IMR-90 (cell line): ENCODE measurements at regions not wholly inside any gene's neighbourhood (a gene's known extent, or its start where the extent isn't known, plus 50 kb on each side); places are given as distances from the start of the nearest gene placed in this dataset.

Source experiments
- ATAC-seq: fragments of 200-7000 bp; cut with Tn5 transposase; 2 replicates; pipeline ENCODE4 v1.9.1; 2020; ENCODE audit warnings: low read depth, mild to moderate bottlenecking, moderate library complexity
- BruUV-seq: library from RNA; stranded (reverse); fragments of 400-500 nt; replicated peaks from 2 replicates; lab custom pipeline; 2021; lab: Mats Ljungman, UMichigan
- CTCF ChIA-PET: fragments of 300-600 bp; formaldehyde crosslinking; extraction: SDS; loops from one replicate; lab custom pipeline; 2021; ENCODE audit warnings: antibody characterized with exemption; lab: Yijun Ruan, JAX
- POLR2A ChIA-PET: fragments of 300-600 bp; sonication (Branson Sonifier 250); formaldehyde crosslinking; loops from one replicate; lab custom pipeline; 2022; ENCODE audit warnings: antibody characterized with exemption; ENCODE audit not compliant: unreplicated experiment; lab: Charles Lee
- DNase-seq: peaks from one replicate; pipeline ENCODE4 v3.0.0; 2013
- H2AFZ ChIP-seq: replicated peaks from 2 replicates; pipeline ENCODE3; 2013; ENCODE audit warnings: low read length, mild to moderate bottlenecking; ENCODE audit not compliant: poor library complexity
- H2AK5ac ChIP-seq: 2 replicates; pipeline ENCODE4 v1.6.1; 2013; ENCODE audit warnings: low read depth, low read length, inconsistent platforms
- H2AK9ac ChIP-seq: replicated peaks from 2 replicates; pipeline ENCODE3; 2013; ENCODE audit warnings: mild to moderate bottlenecking, low read depth, low read length, moderate library complexity; ENCODE audit not compliant: poor library complexity
- H2BK120ac ChIP-seq: 2 replicates; pipeline ENCODE4 v1.6.1; 2013; ENCODE audit warnings: low read depth, low read length, inconsistent platforms
- H2BK15ac ChIP-seq: 3 replicates; pipeline ENCODE4 v1.6.1; 2013; ENCODE audit warnings: low read depth, low read length, inconsistent platforms
- H2BK20ac ChIP-seq: 2 replicates; pipeline ENCODE4 v1.6.1; 2013; ENCODE audit warnings: low read depth, mild to moderate bottlenecking, inconsistent platforms, low read length, moderate library complexity
- H2BK5ac ChIP-seq: 2 replicates; pipeline ENCODE4 v1.6.1; 2013; ENCODE audit warnings: mild to moderate bottlenecking, low read depth, low read length, inconsistent platforms; ENCODE audit not compliant: poor library complexity, severe bottlenecking
- H3K14ac ChIP-seq: replicated peaks from 2 replicates; pipeline ENCODE4 v1.6.1; 2013; ENCODE audit warnings: low read depth, low read length, inconsistent platforms
- H3K18ac ChIP-seq: 2 replicates; pipeline ENCODE4 v1.6.1; 2013; ENCODE audit warnings: low read depth, low read length, control low read depth
- H3K23ac ChIP-seq: 2 replicates; pipeline ENCODE4 v1.6.1; 2013; ENCODE audit warnings: low read depth, low read length, inconsistent platforms
- H3K27ac ChIP-seq: 2 replicates; pipeline ENCODE4 v1.5.1; 2013; ENCODE audit warnings: mild to moderate bottlenecking, control low read depth, low read length; ENCODE audit not compliant: insufficient read depth
- H3K27me3 ChIP-seq: 2 replicates; pipeline ENCODE4 v1.6.1; 2013; ENCODE audit warnings: low read length; ENCODE audit not compliant: control insufficient read depth, insufficient read depth
- H3K36me3 ChIP-seq: 2 replicates; pipeline ENCODE4 v1.6.1; 2013; ENCODE audit warnings: low read length, mixed read lengths; ENCODE audit not compliant: control insufficient read depth, insufficient read depth
- H3K4ac ChIP-seq: 2 replicates; pipeline ENCODE4 v1.6.1; 2013; ENCODE audit warnings: low read depth, low read length, inconsistent platforms
- H3K4me1 ChIP-seq: 2 replicates; pipeline ENCODE4 v1.6.1; 2013; ENCODE audit warnings: low read length, mixed read lengths; ENCODE audit not compliant: control insufficient read depth, insufficient read depth
- H3K4me2 ChIP-seq: 2 replicates; pipeline ENCODE4 v1.6.1; 2013; ENCODE audit warnings: low read depth, mild to moderate bottlenecking, control low read depth, low read length, moderate library complexity
- H3K4me3 ChIP-seq: 2 replicates; pipeline ENCODE4 v1.5.1; 2013; ENCODE audit warnings: low read depth, mild to moderate bottlenecking, control low read depth, low read length, moderate library complexity; ENCODE audit not compliant: insufficient read depth
- H3K56ac ChIP-seq: 2 replicates; pipeline ENCODE4 v1.6.1; 2013; ENCODE audit warnings: low read length, inconsistent platforms; ENCODE audit not compliant: insufficient read depth; ENCODE audit errors: extremely low read depth
- H3K79me1 ChIP-seq, 2 experiments: 2 replicates each; pipeline ENCODE4 v1.6.1; 2013; ENCODE audit warnings: low read length in 2 of 2, inconsistent platforms in 1 of 2, low read depth in 1 of 2
- H3K9ac ChIP-seq: 2 replicates; pipeline ENCODE4 v1.6.1; 2013; ENCODE audit warnings: low read depth, low read length, control low read depth
- H3K9me1 ChIP-seq: 2 replicates; pipeline ENCODE4 v1.6.1; 2013; ENCODE audit warnings: low read length, inconsistent platforms; ENCODE audit not compliant: insufficient read depth
- H3K9me3 ChIP-seq: 2 replicates; pipeline ENCODE4 v1.6.1; 2013; ENCODE audit warnings: low read length; ENCODE audit not compliant: control insufficient read depth, insufficient read depth
- H4K20me1 ChIP-seq: 2 replicates; pipeline ENCODE4 v1.6.1; 2013; ENCODE audit warnings: low read length, inconsistent platforms; ENCODE audit not compliant: insufficient read depth
- H4K5ac ChIP-seq: 2 replicates; pipeline ENCODE4 v1.6.1; 2013; ENCODE audit warnings: mild to moderate bottlenecking, low read depth, low read length, control low read depth
- H4K8ac ChIP-seq, 2 experiments: 2 replicates each; pipeline ENCODE4 v1.6.1; 2013; ENCODE audit warnings: low read depth in 2 of 2, low read length in 2 of 2, control low read depth in 1 of 2, inconsistent platforms in 1 of 2
- H4K91ac ChIP-seq: 2 replicates; pipeline ENCODE4 v1.6.1; 2013; ENCODE audit warnings: low read depth, low read length, inconsistent platforms; ENCODE audit not compliant: insufficient read depth
- BHLHE40 ChIP-seq: fragments of 150-350 bp; IDR thresholded peaks from 2 replicates; pipeline ENCODE4 v1.6.1; 2016; ENCODE audit warnings: mild to moderate bottlenecking, low read depth, low read length
- CEBPB ChIP-seq: IDR thresholded peaks from 2 replicates; pipeline ENCODE4 v1.6.1; 2012; ENCODE audit warnings: low read depth, low read length, improper control_type of control experiment
- CHD1 ChIP-seq: IDR thresholded peaks from 2 replicates; pipeline ENCODE4 v1.6.1; 2012; ENCODE audit warnings: low read depth, low read length, improper control_type of control experiment
- FOS ChIP-seq: fragments of 150-350 bp; IDR thresholded peaks from 2 replicates; pipeline ENCODE4 v1.6.1; 2016; ENCODE audit warnings: low read depth, low read length
- MAFK ChIP-seq: IDR thresholded peaks from 2 replicates; pipeline ENCODE4 v1.6.1; 2012; ENCODE audit warnings: low read depth, low read length, improper control_type of control experiment
- MAZ ChIP-seq: IDR thresholded peaks from 2 replicates; pipeline ENCODE4 v1.6.1; 2012; ENCODE audit warnings: low read depth, mild to moderate bottlenecking, low read length, improper control_type of control experiment, moderate library complexity, borderline replicate concordance
- MXI1 ChIP-seq: IDR thresholded peaks from 2 replicates; pipeline ENCODE4 v1.6.1; 2012; ENCODE audit warnings: low read depth, mild to moderate bottlenecking, low read length, moderate library complexity, borderline replicate concordance
- NFE2L2 ChIP-seq: fragments of 150-350 bp; IDR thresholded peaks from 2 replicates; pipeline ENCODE4 v1.6.1; 2016; ENCODE audit warnings: low read depth, mild to moderate bottlenecking, low read length
- POLR2A ChIP-seq: IDR thresholded peaks from 2 replicates; pipeline ENCODE4 v1.6.1; 2012; ENCODE audit warnings: mild to moderate bottlenecking, low read depth, low read length
- RAD21 ChIP-seq: IDR thresholded peaks from 2 replicates; pipeline ENCODE4 v1.6.1; 2012; ENCODE audit warnings: low read length, improper control_type of control experiment
- RCOR1 ChIP-seq: IDR thresholded peaks from 2 replicates; pipeline ENCODE4 v1.6.1; 2012; ENCODE audit warnings: mild to moderate bottlenecking, low read length, improper control_type of control experiment; ENCODE audit not compliant: insufficient replicate concordance
- RFX5 ChIP-seq: IDR thresholded peaks from 2 replicates; pipeline ENCODE4 v1.8.0; 2012; ENCODE audit warnings: low read depth, mild to moderate bottlenecking, low read length, moderate library complexity
- SMC3 ChIP-seq: fragments of 150-350 bp; IDR thresholded peaks from 2 replicates; pipeline ENCODE4 v1.6.1; 2016; ENCODE audit warnings: low read depth, mild to moderate bottlenecking, antibody characterized with exemption, low read length, moderate library complexity
- USF2 ChIP-seq: fragments of 150-350 bp; IDR thresholded peaks from 2 replicates; pipeline ENCODE4 v1.6.1; 2017; ENCODE audit warnings: mild to moderate bottlenecking, antibody characterized with exemption, low read length, low read depth
- WGBS, 2 experiments: methylation state at CpG; one replicate each; pipeline versions ENCODE4 v1.1.5 to v1.1.7; 2013; ENCODE audit warnings: missing lambda C conversion rate in 2 of 2; ENCODE audit not compliant: insufficient read length in 1 of 2; ENCODE audit errors: extremely low coverage in 2 of 2; 5-methylcytosine and 5-hydroxymethylcytosine counted together
- dilution Hi-C: fragments of 300-500 bp; cut with HindIII; formaldehyde crosslinking; loops from one replicate; pipeline ENCODE4 v1.14.3; 2018; ENCODE audit warnings: low sequenced_read_pairs; ENCODE audit not compliant: unreplicated experiment
- in situ Hi-C: fragments of 300-500 bp; cut with MboI; formaldehyde crosslinking; loops from 3 replicates; pipeline ENCODE4 v1.14.3; 2019; ENCODE audit warnings: low sequenced_read_pairs, inconsistent platforms, mixed read lengths
- intact Hi-C: fragments of 100-400 bp; cut with micrococcal nuclease; formaldehyde crosslinking; loops from 2 replicates; pipeline ENCODE4 v1.10.0; 2022
- TF ChIP-seq, protein P1 (sequence below): fragments of 150-350 bp; IDR thresholded peaks from 2 replicates; pipeline ENCODE4 v1.6.1; 2016; ENCODE audit warnings: low read depth, mild to moderate bottlenecking, low read length, moderate library complexity, borderline replicate concordance
- TF ChIP-seq, protein P2 (sequence below): conservative IDR thresholded peaks from 2 replicates; pipeline ENCODE4 v1.5.1; 2012; ENCODE audit warnings: mild to moderate bottlenecking, low read depth, low read length, improper control_type of control experiment

DNA sequence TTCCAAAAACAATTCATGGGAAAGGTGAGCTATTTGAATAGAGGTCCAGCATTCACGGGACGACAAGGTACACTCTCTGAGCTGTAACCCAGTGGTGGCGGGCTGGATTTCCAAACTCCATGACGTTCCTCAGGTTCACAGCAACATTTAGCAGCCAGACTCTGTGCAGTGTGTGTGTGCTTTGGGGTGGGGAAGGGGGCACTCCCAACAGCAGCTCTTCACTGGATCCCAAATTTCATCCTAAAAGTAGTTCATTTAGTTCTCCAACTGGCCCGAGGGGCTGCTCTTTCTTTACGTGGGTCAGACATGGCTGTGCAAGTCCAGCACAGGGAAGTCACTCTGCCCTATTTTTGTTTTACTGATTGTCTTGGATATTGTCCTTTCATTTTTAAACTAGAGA lies 98.0 kb upstream of the IRX2 start:
- ChIA-PET CTCF (no interaction called here), POLR2A (no interaction called here)
- in situ Hi-C loops: no loop called here
- Histone ChIP-seq H4K5ac (no peak overlapping the region), H2AK9ac (no peak overlapping the region), H4K20me1 (no peaks in the 10 kb centered on the region), H2BK15ac (no peak overlapping the region), H3K9me1 (no peaks in the 10 kb centered on the region), H3K18ac (no peak overlapping the region), H2AFZ (no peak overlapping the region), H3K4me1 (no peaks in the 10 kb centered on the region), H3K23ac (no peak overlapping the region), H3K27ac (no peak overlapping the region), H3K9ac (no peak overlapping the region), H2BK5ac (no peak overlapping the region), H3K56ac (no peak overlapping the region), H2BK120ac (no peak overlapping the region), H3K27me3 (no peaks in the 10 kb centered on the region), H3K9me3 (peaks cover 19% of the 10 kb centered on the region), H3K4me2 (no peak overlapping the region), H2BK20ac (no peak overlapping the region), H3K36me3 (no peaks in the 10 kb centered on the region), H3K79me1 (no peaks in the 10 kb centered on the region), H3K4ac (no peak overlapping the region), H3K14ac (no peak overlapping the region), H4K91ac (no peak overlapping the region), H2AK5ac (no peak overlapping the region), H4K8ac (no peak overlapping the region), H3K4me3 (no peak overlapping the region)
- no peak for TF ChIP-seq CEBPB
- no peak for TF ChIP-seq POLR2A
- TF ChIP-seq, protein P1, sequence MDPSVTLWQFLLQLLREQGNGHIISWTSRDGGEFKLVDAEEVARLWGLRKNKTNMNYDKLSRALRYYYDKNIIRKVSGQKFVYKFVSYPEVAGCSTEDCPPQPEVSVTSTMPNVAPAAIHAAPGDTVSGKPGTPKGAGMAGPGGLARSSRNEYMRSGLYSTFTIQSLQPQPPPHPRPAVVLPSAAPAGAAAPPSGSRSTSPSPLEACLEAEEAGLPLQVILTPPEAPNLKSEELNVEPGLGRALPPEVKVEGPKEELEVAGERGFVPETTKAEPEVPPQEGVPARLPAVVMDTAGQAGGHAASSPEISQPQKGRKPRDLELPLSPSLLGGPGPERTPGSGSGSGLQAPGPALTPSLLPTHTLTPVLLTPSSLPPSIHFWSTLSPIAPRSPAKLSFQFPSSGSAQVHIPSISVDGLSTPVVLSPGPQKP: no peak
- no peak for TF ChIP-seq MAZ
- no peak for TF ChIP-seq MAFK
- no peak for TF ChIP-seq SMC3
- TF ChIP-seq, protein P2, sequence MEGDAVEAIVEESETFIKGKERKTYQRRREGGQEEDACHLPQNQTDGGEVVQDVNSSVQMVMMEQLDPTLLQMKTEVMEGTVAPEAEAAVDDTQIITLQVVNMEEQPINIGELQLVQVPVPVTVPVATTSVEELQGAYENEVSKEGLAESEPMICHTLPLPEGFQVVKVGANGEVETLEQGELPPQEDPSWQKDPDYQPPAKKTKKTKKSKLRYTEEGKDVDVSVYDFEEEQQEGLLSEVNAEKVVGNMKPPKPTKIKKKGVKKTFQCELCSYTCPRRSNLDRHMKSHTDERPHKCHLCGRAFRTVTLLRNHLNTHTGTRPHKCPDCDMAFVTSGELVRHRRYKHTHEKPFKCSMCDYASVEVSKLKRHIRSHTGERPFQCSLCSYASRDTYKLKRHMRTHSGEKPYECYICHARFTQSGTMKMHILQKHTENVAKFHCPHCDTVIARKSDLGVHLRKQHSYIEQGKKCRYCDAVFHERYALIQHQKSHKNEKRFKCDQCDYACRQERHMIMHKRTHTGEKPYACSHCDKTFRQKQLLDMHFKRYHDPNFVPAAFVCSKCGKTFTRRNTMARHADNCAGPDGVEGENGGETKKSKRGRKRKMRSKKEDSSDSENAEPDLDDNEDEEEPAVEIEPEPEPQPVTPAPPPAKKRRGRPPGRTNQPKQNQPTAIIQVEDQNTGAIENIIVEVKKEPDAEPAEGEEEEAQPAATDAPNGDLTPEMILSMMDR: no peak
- TF ChIP-seq RCOR1: no peak
- no peak for TF ChIP-seq MXI1
- TF ChIP-seq FOS: no peak
- no peak for TF ChIP-seq NFE2L2
- TF ChIP-seq RFX5: no peak
- no peak for TF ChIP-seq RAD21
- no peak for TF ChIP-seq CHD1
- TF ChIP-seq BHLHE40: no peak
- no peak for TF ChIP-seq USF2
- WGBS, 2 experiments: no CpG with 5 or more reads among the region's 6 CpGs
- DNase-seq (no peak), ATAC-seq (no peak)
- dilution Hi-C loops: no loop called here
- intact Hi-C loops: no loop called here
- BruUV-seq: no TSS peak
